ENCODE measurements at regions not wholly inside any gene's neighbourhood (a gene's known extent, or its start where the extent isn't known, plus 50 kb on each side); places are given as distances from the start of the nearest gene placed in this dataset.
"Not testable (repeated sequence)": the region's sequence is repeated elsewhere in the genome, so short reads cannot be mapped to it uniquely, and the experiment has no call there.

DNA sequence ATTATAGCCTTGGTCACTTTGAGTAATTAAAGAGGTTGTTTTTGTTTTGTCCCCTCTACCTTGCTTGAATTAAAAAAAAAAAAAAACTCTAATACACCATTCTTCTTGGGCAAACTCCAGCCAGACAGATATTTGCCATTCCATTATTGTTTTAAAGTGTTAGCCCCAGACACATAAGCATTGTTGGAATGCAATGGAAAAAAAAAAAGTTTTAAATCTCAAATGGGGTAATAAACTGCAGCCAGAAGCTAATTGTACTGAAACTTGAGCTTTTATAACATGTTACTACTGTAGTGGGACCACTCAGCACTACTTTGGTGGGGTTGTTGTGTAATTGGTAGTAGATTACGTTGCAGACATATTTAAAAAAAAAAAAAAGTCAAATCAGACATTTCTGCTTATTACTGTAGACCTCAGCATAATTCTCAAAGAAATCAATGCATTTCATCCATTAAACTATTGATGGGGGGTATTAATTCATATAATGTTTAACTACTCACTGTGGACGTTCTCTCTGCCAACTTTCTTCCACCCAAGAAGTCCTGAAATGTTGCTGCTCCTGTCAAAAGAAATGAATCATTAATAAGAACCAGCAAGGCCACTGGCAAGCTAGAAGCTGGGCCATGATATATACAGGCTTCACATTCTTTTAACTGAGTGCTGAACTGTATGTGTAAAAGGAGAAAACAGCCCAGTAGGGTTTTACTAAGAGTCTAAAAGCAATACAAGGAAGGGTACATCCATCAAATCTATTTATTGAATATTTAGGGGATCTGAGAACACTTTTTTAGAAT is 626.6 kb upstream of the SOX9 start:
- no peak for DNase-seq (ENCODE audit: low spot score)

DNA sequence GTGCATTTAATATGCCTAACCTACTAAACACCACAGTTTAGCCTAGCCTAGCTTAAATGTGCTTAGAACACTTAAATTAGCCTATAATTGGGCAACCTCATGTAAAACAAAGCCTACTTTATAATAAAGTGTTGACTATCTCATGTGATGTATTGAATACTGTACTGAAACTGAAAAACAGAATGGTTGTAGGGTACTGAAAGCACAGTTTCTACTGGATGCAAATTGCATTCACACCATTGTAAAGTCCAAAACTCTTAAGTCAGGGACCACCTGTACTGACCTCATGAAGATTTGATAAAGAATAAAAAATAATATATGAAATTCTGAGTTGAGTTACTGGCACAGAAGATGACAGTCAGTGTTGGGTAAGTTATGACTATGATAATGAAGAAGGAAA is 625.4 kb upstream of the SOX9 start:
- DNase-seq (ENCODE audit: low spot score) = no peak

DNA sequence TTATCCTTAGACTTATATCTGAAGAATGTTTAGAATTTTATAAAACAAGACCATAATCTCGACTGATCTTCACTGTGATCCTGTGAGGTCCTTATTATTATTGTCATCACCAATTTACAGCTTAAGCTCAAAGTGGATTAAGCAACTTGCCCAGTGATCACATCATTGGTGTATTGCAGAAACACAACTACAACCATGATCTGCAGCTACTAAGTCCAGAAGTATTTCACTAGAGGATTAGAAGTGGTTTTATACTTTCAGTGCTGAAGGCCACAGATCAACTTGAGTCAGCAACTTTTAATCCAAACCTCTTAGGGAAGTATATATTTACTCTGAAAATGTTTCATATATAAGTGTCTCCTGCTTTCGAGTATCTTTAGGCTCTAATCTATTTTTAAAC is 624.3 kb upstream of the SOX9 start:
- no peak for DNase-seq (ENCODE audit: low spot score)

DNA sequence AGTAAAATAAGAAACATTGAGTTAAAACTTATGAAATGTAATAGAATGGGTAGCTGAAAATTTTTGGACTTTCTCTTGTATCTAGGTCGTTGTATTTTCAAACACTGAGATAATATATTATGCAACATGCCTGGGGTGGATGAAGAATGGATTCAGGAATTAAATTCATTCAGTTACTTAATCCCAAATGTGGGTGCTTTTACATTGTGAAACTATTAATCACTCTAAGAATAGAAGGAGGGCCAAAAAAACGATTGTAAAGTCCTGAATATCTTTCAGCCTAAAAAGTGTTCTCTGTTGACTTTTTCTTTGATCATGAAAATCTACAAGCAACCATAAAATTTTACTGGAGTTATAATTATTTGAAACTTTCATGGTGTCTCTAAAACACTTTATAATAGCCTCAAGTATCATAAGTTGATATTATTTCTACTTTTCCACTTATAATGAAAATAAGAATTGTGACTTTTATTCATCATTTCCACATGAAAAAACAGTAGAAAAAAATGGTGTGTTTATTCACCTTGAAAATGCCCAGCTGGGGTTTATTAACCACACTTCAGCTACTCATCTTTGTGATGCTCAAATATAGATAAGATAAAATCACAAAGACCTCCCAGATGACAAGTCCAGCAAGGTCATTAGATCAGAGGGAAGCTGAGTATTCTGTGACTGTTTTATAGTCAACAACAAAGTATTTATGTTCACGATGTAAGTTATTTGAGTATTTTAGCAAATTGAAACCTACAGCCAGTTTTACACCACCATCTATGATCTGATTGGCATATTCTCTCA is 619.9 kb upstream of the SOX9 start:
- no peak for DNase-seq (ENCODE audit: low spot score)

DNA sequence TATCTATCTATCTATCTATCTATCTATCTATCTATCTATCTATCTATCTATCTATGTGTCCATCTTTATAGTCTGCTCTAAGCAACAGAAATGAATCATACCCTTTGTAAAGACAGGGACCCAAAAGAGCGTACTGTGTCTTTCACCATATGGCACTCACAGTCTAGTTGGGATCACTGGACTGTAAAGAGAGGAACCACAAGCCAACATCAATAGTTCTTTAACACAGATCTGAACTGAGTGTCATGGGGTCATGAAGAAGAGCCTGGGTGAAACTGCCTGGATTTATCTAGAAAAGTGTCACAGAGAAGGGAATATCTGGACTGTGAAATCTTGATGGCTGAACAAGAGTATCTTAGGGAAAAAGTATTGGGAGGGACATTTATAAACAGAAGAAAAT is 619.1 kb upstream of the SOX9 start:
- no peak for DNase-seq (ENCODE audit: low spot score)

DNA sequence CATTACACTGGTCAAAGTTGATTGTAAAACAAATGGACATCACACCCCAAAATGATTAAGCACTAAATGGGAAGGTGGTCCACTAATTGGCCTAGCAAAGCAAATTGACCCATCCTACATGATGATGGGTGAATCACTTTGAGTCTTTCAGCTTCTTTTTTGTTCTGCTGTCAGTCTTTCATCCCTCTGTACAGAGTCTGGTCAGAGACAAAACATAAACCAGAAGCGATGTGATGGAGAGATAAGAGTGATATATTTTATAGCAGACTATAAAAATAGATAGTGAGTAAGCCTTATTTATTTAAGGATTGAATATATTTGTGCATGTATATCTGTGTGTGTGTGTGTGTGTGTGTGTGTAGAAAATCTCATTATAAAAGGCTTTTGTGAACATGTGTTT is 618.4 kb upstream of the SOX9 start:
- no peak for DNase-seq (ENCODE audit: low spot score)

DNA sequence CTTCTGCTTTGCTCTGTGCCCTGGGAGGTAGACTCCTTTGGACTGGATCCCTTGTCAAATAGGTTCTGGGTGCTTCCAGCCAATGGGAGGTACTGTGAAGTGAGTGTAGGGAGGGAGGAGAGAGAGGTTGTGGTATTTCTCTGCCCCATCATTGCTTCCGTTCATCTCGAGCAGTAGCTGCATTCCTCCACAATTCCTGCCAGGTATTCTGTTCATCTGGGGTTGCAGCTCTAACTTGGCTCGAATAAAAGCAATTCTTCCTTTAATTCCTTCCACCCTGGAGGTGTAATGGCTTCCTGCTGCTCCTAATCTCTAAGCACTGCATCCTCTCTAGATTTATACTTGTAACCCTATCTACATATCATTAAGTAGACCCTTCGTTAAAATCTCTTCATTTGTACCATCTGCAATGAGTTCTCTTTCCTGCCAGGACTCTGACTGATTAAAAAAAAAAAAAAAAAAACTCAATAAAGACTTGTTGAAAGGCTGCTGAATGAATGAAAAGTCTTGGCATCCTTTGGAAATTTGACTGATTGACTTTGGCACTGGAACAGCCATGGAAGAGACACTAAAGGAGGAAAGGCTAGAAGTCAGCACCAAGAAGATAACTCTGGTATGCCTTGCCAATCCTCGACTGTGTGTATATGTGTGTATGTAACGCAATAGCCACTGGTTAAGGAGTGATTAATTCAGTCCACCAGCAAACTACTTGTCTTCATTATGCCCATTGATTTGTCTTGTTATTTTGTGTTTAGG is 616.9 kb upstream of the SOX9 start:
- DNase-seq (ENCODE audit: low spot score) = no peak

DNA sequence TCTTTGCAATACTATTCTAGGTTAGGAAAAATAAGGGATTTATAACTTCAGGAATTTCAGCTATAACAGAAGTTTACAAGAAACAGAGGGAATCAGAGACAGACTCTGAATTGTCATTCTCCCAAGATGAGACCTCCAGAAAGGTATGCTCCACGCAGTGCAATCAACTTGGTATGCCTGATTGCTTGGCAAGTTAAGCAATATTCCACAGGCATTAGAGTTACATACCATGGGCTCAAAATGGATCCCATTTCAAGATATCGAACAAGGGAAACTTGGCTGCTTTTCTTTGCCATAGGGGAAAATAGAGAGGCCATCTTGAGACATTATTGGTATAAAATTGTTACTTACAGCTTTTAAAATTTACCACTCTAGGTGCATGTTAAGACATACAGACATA is 615.6 kb upstream of the SOX9 start:
- no peak for DNase-seq (ENCODE audit: low spot score)

DNA sequence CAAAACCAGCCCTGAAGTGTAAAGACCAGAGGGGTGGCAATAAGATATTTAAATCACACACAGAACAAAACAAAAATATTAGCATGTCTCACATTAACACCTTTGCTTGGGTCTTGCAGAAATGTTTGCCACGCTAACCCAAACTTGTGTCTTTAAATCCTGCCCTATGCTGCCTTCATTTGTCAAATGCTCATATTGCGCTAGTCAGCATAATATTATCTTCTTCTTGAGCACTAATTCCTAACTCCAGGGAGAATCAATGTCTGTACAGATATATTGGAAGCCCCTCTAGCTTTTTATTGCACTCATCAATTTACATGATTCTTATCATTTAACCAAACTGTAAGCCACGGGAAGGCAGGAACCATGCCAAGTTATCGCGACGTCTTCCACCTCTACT is 614.8 kb upstream of the SOX9 start:
- no peak for DNase-seq (ENCODE audit: low spot score)

DNA sequence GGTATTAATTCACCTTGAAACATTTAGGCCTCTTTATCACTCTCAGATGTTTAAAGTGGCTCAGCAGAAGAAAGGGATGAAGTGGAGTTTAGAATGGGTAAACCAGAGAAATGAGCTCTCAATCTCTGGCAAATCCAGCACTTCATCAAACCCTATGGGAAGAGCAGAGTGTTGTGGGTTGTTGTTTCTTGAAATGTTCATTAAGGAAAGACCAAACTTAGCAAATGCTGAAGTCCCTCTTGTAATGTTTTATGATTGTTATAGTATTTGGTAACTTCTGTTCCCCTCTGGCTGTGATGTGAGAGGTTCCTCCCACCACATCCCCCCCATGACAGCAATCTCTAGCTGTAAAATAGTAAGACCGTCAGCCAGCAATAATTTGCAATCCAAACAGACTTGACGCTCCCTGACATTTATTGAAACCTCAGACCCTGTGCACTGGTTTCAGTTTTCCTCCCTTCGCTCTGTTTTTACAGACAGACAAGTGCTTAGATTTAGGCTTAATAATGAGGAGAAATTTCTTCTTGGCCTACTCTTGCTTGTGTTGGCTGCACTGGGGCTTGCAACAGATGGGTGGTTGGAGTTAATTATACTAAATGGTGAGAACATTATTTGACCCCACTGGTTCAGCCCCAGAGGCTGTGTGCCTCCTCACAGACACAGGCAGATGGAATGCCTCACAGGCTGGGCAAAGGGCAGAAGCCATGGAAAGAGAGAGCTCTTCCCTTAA is 609.4 kb upstream of the SOX9 start:
- no peak for DNase-seq (ENCODE audit: low spot score)

DNA sequence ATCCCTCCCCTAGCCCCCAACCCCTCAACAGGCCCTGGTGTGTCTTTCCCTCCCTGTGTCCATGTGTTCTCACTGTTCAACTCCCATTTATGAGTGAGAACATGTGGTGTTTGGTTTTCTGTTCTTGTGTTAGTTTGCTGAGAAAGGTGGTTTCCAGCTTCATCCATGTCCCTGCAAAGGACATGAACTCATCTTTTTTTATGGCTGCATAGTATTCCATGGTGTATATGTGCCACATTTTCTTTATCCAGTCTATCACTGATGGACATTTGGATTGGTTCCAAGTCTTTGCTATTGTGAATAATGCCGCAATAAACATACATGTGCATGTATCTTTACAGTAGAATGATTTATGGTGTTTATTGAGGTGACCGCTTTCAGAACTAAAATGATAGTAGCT is 607.1 kb upstream of the SOX9 start:
- not testable (repeated sequence) for DNase-seq (ENCODE audit: low spot score)

DNA sequence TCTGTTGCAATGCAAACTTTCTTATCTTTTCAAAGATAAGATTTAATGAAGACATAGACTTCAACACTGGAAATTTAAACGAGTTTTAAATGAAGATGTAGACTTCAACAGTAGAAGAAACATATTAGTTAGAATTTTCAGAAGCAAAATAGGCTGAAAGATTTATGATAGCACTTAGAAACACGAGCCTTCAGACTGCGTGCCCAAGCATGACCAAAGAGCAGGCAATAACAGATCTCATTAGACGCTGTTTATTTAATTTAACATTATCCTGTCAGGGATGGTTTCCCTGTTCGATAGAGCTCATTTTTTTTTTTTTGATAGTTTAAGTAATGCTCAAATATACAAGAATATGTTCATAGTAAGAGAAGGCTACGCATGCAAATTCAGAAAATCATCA is 604.7 kb upstream of the SOX9 start:
- no peak for DNase-seq (ENCODE audit: low spot score)

DNA sequence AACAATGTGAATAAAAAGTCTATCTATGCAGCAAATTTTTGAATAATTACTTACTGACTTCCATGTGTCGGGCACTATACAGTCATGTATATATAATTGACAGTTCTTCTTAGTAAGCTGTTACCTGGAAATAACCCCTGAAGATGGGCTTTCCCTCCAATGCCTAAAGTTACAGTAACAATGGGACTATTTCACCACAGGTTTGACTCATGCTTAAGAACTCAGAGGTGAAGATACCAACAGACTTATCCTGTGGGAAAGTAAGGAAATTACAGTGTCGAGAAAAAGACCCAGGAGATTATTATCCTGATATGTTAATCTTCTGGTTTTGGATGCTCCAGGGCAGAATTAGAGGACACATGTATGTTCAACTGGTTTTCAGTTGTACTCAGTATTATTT is 601.5 kb upstream of the SOX9 start:
- DNase-seq (ENCODE audit: low spot score) = no peak

DNA sequence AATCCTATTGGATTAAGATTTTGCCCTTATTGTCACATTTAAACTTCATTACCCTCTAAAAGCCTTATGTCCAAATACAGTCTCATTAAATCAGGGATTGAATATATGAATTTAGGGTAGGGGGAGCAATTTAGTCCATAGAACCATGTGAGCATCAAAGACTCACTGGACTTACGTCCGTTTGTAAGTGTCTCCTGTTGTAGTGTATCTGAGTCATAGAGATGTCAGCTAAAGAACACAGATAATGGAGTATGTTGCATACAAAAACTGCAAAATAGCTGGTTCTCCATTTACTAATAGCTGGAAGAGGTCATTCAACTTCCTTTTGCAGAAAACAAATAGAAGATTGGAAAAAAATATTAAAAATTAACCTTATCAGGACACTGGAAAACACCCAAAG is 599.1 kb upstream of the SOX9 start:
- DNase-seq (ENCODE audit: low spot score) = no peak

DNA sequence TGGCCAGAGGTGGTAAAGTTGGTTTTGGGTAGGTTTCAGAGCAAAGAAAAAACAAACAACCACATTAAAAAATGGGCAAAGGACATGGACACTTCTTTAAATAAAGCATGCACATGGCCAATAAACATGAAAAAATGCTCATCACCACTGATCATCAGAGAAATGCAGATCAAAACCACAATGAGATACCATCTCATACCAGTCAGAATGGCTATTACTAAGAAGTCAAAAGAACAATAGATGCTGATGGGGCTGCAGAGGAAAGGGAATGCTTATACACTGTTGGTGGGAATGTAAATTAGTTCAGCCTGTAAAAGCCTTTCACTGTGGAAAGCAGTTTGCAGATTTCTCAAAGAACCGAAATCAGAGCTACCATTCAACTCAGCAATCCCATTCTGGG is 598.4 kb upstream of the SOX9 start:
- DNase-seq (ENCODE audit: low spot score) = no peak

DNA sequence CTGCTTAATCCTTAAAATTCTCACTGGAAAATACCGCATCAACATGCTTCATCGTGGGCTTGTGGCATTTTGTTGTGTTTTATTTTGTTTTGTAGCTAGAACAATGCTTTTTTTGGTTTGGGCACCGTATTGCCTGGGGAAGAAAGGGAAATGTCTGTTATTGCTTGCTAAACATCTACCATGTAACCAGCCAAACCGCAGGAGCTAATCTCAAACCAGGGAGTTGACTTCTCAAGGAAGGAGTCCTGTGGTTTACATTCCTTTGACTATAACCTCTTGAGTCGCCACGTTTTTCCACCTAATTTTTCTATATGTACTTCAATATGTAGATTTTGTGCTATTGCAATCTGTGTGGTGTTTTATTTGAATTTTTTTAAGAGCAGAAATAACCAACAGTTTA is 593.5 kb upstream of the SOX9 start:
- DNase-seq (ENCODE audit: low spot score) = no peak

DNA sequence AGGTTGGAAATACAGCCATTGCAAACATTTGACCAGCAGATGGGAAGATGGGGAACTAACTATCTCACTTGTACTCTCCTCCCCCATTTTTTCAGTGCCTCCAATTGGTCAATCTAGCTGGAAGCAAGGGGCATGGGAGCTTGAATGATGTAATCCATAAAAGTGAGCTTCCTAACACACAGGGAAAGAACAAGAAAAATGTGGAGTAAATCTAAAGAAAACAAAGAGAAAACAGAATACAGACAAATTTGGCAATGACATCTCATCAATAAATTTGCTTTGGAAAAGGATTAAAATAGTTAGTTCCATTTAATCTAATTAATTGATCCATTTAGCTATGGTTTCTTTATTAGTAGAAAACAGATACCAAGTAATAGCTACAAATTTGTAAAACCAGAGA is 592.6 kb upstream of the SOX9 start:
- DNase-seq (ENCODE audit: low spot score) = no peak

DNA sequence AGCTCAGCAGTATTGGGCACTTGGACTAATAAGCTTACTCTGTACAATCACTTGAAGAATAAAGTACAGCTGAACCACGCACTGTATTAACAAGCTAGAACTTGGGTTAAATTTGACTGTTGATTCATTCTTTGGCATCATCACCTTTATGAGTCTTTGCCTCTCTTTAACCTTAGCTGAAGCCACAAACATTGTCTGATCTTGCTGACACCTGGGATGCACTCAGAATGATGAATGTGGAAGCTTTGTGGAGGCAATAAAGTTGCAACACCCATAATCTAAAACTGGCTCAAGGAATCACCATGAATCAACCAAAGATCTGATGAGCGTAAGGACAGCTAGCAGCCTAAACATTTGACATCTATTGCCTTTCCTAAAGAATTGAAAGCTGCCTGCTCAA is 590.6 kb upstream of the SOX9 start:
- no peak for DNase-seq (ENCODE audit: low spot score)

DNA sequence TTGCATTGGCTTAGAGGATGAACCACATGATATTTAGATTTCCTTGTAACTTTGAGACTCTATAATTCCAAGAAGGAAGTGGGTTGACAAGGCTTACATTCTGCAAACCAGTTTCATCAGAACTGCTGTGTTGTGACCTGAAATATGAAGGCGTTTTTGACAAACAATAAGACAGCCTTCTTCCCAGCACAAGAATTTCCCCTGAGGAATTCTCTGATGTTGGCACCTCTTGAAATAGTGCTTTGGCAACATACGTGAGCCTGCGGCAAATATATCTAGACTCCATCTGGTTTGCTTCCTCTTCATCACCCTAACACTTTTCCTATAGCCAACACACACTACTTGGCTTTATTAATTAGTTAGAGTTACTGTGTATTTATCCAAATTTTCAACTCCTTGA is 585.5 kb upstream of the SOX9 start:
- DNase-seq (ENCODE audit: low spot score) = no peak

DNA sequence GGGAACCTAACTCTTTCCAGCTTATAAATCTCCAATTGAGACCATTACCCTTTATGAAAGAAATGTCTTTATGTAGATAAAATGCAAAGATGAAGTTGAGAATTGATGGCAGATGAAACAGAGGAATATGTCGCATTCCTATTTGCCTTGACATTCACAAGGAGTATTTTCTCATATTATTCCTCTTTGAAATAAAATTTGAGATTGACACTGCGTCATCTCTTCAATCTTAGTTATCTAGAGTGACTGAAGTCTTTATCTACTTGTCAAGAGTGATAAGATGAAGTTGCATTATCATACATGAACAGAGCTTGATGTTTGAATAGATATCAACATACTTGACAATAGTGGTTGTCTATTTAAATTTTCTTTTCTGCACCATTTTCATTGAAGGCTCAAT is 574.4 kb upstream of the SOX9 start:
- DNase-seq (ENCODE audit: low spot score) = no peak

DNA sequence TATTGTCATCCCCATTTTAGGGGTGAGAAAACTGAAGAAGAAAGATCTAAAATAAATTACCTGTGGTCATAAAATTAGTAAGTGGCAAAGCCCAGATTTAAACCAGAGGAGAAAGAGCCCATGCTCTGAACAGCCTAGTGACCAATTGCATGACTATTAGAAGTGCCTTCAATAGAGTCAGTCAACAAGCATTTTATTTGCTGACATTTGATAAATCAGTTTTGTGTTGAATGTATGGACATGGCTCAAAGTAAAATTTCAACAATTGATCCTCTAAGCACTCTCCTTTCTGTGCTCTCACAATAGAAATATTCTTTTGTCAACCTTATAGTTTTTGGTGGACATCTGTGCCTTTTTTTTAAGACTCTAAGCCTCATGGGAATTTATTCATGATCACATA is 572.9 kb upstream of the SOX9 start:
- DNase-seq (ENCODE audit: low spot score) = no peak

DNA sequence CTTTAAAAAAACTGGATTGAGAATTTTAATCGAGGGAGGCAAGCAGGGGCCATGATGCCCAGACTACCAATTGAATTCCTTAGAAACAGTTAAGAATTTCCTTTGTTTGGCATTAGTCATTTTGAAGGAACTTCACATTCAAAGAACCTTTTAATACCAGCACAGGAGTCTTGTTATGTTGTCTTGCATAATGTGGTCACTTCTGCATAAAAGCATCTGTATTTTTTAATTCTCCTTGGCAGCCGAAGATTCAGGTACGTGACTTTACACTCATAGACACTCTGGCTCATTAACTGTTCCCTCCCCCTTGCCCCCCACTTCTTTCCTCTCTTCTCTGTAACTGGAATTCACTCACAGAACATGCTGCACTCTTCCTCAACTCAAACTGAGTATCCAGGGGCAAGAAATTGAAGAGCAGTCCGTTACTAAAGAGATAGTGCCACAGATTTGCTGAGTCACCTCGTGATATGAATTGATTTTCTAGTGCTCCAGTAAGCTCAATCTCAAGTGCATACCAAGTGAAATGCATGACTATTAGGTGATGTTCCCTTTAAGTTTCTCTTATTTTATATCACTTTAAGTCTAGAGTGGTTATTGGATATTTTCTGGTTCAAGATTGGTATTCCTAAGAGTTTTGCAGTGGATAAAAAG is 572.2 kb upstream of the SOX9 start:
- DNase-seq (ENCODE audit: low spot score) = no peak
